Testis (tissue), 2 donors: ENCODE measurements at regions not wholly inside any gene's neighbourhood (a gene's known extent, or its start where the extent isn't known, plus 50 kb on each side); places are given as distances from the start of the nearest gene placed in this dataset.
"Not testable (repeated sequence)": the region's sequence is repeated elsewhere in the genome, so short reads cannot be mapped to it uniquely, and the experiment has no call there.

Experiments used
- POLR2A ChIP-seq: fragments of 450-650 bp; IDR thresholded peaks from one replicate; pipeline ENCODE4 v1.6.1; 2017; ENCODE audit warnings: antibody characterized with exemption, mild to moderate bottlenecking, moderate library complexity
- TF ChIP-seq, protein P1 (sequence below), 3 experiments: fragments of 450-650 bp in 2 of 3; fragments of 200-600 bp in 1 of 3; sonication (generic) in 1 of 3; IDR thresholded peaks; one replicate each; pipeline ENCODE4 v1.5.1; 2016 to 2019; ENCODE audit warnings: antibody characterized with exemption in 3 of 3, mild to moderate bottlenecking in 2 of 3, moderate library complexity in 1 of 3

DNA sequence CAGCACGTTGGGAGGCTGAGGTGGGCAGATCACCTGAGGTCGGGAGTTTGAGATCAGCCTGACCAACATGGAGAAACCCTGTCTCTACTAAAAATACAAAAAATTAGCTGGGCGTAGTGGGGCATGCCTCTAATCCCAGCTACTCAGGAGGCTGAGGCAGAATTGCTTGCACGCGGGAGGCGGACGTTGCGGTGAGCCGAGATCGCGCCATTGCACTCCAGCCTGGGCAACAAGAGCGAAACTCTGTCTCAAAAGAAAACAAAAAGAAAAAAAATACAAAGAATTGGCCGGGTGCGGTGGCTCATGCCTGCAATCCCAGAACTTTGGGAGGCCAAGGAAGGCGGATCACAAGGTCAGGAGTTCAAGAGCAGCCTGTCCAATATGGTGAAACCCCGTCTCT is 90.8 kb downstream of the LARP7 start:
- not testable (repeated sequence) for TF ChIP-seq POLR2A
- TF ChIP-seq, protein P1, sequence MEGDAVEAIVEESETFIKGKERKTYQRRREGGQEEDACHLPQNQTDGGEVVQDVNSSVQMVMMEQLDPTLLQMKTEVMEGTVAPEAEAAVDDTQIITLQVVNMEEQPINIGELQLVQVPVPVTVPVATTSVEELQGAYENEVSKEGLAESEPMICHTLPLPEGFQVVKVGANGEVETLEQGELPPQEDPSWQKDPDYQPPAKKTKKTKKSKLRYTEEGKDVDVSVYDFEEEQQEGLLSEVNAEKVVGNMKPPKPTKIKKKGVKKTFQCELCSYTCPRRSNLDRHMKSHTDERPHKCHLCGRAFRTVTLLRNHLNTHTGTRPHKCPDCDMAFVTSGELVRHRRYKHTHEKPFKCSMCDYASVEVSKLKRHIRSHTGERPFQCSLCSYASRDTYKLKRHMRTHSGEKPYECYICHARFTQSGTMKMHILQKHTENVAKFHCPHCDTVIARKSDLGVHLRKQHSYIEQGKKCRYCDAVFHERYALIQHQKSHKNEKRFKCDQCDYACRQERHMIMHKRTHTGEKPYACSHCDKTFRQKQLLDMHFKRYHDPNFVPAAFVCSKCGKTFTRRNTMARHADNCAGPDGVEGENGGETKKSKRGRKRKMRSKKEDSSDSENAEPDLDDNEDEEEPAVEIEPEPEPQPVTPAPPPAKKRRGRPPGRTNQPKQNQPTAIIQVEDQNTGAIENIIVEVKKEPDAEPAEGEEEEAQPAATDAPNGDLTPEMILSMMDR (IDR thresholded peaks at IDR 0.05): not testable (repeated sequence)
